Right lobe of liver (tissue), 4 donors: ENCODE measurements at regions not wholly inside any gene's neighbourhood (a gene's known extent, or its start where the extent isn't known, plus 50 kb on each side); places are given as distances from the start of the nearest gene placed in this dataset.

Experiments
- POLR2A ChIP-seq: fragments of 450-650 bp; IDR thresholded peaks from one replicate; pipeline ENCODE4 v1.6.1; 2017; ENCODE audit warnings: antibody characterized with exemption, mild to moderate bottlenecking
- TF ChIP-seq, protein P1 (sequence below), 4 donors: fragments of 200-600 bp in 3 of 4; fragments of 450-650 bp in 1 of 4; IDR thresholded peaks; one replicate each; pipeline versions ENCODE4 v1.5.1 to v1.8.0; 2016 to 2022; ENCODE audit warnings: antibody characterized with exemption in 4 of 4, mild to moderate bottlenecking in 2 of 4
- donor health status: DM: no; HTN: no; CAD: no.
- donor health status: DM: no; HTN: no; CAD: no.
- donor health status: DM: no; HTN: yes; CAD: no.

GRCh38 chr4:133855001-133855400 is 346.6 kb downstream of the PABPC4L start:
- no peak for TF ChIP-seq POLR2A
- TF ChIP-seq, protein P1, sequence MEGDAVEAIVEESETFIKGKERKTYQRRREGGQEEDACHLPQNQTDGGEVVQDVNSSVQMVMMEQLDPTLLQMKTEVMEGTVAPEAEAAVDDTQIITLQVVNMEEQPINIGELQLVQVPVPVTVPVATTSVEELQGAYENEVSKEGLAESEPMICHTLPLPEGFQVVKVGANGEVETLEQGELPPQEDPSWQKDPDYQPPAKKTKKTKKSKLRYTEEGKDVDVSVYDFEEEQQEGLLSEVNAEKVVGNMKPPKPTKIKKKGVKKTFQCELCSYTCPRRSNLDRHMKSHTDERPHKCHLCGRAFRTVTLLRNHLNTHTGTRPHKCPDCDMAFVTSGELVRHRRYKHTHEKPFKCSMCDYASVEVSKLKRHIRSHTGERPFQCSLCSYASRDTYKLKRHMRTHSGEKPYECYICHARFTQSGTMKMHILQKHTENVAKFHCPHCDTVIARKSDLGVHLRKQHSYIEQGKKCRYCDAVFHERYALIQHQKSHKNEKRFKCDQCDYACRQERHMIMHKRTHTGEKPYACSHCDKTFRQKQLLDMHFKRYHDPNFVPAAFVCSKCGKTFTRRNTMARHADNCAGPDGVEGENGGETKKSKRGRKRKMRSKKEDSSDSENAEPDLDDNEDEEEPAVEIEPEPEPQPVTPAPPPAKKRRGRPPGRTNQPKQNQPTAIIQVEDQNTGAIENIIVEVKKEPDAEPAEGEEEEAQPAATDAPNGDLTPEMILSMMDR (IDR thresholded peaks at IDR 0.05): no peak
